MM.1S (cell line): ENCODE measurements at regions not wholly inside any gene's neighbourhood (a gene's known extent, or its start where the extent isn't known, plus 50 kb on each side); places are given as distances from the start of the nearest gene placed in this dataset.

ENCODE experiments used
- DNase-seq: peaks from one replicate; pipeline ENCODE4 v3.0.0-alpha.2; 2015
- H2AFZ ChIP-seq: fragments of 300-600 bp; sonication (generic); 2 replicates; pipeline ENCODE4 v1.6.0; 2016; ENCODE audit warnings: antibody characterized with exemption, low read length
- H3F3A ChIP-seq: fragments of 300-600 bp; sonication (generic); 2 replicates; pipeline ENCODE4 v1.6.1; 2016; ENCODE audit warnings: mild to moderate bottlenecking, antibody characterized with exemption, low read length, moderate library complexity, mixed read lengths; ENCODE audit not compliant: insufficient read depth
- H3K27ac ChIP-seq: fragments of 300-600 bp; sonication (generic); 2 replicates; pipeline ENCODE4 v1.5.1; 2016; ENCODE audit warnings: mild to moderate bottlenecking, low read length
- H3K27me3 ChIP-seq: fragments of 300-600 bp; sonication (generic); replicated peaks from 2 replicates; pipeline ENCODE4 v1.6.0; 2016; ENCODE audit warnings: low read length; ENCODE audit not compliant: insufficient read depth
- H3K36me3 ChIP-seq: fragments of 300-600 bp; sonication (generic); replicated peaks from 2 replicates; pipeline ENCODE4 v1.6.1; 2016; ENCODE audit warnings: mild to moderate bottlenecking, low read length, mixed read lengths; ENCODE audit not compliant: insufficient read depth
- H3K4me1 ChIP-seq: fragments of 300-600 bp; sonication (generic); 2 replicates; pipeline ENCODE4 v1.6.1; 2016; ENCODE audit warnings: low read length, mixed read lengths
- H3K4me2 ChIP-seq: fragments of 300-600 bp; sonication (generic); 2 replicates; pipeline ENCODE4 v1.6.0; 2016; ENCODE audit warnings: low read depth, low read length
- H3K4me3 ChIP-seq: fragments of 300-600 bp; sonication (generic); 2 replicates; pipeline ENCODE4 v1.5.1; 2016; ENCODE audit warnings: low read length, mixed read lengths
- H3K79me2 ChIP-seq: fragments of 300-600 bp; sonication (generic); 2 replicates; pipeline ENCODE4 v1.6.1; 2016; ENCODE audit warnings: mixed run types, low read length, mixed read lengths
- H3K9ac ChIP-seq: fragments of 300-600 bp; sonication (generic); 2 replicates; pipeline ENCODE4 v1.6.1; 2016; ENCODE audit warnings: low read length, mixed read lengths
- H3K9me2 ChIP-seq: fragments of 300-600 bp; sonication (generic); replicated peaks from 2 replicates; pipeline ENCODE4 v1.6.1; 2016; ENCODE audit warnings: mild to moderate bottlenecking, low read length, mixed read lengths; ENCODE audit not compliant: insufficient read depth
- H3K9me3 ChIP-seq: fragments of 300-600 bp; sonication (generic); replicated peaks from 2 replicates; pipeline ENCODE4 v1.6.1; 2016; ENCODE audit warnings: mild to moderate bottlenecking, low read length, mixed read lengths; ENCODE audit not compliant: insufficient read depth
- H4K20me1 ChIP-seq: fragments of 300-600 bp; sonication (generic); 2 replicates; pipeline ENCODE4 v1.6.1; 2016; ENCODE audit warnings: mild to moderate bottlenecking, low read length, moderate library complexity, mixed read lengths; ENCODE audit not compliant: insufficient read depth
- CTCF ChIP-seq: fragments of 300-600 bp; sonication (generic); IDR thresholded peaks from 2 replicates; pipeline ENCODE4 v1.5.1; 2016; ENCODE audit warnings: antibody characterized with exemption, low read length, mixed read lengths
- EZH2 ChIP-seq: fragments of 300-600 bp; sonication (generic); optimal IDR thresholded peaks from 2 replicates; pipeline ENCODE3; 2017; ENCODE audit warnings: low read depth, mild to moderate bottlenecking, antibody characterized with exemption, low read length, mixed read lengths
- EZH2phosphoT487 ChIP-seq: fragments of 300-600 bp; sonication (generic); IDR thresholded peaks from 2 replicates; pipeline ENCODE4 v1.6.1; 2018; ENCODE audit warnings: antibody characterized with exemption, low read length

DNA sequence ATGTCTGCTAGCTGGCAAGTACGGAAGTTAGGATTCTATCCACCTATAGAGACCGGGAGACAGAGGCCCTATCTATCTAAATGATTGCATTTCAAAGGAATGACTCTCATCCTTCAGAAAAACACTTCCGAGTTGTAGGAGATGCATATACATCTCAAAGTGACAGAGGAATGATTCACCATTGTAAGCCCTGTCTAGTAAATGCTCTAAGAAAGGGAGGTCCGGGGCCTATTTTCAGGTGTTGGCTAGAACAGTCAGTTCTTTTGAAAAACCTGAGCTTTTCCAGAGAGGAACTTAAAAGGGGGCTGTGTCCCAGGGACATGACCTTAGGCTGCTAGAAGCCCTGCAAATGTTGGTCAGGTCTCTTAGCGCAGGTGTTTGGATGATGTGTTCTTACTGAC, 262.9 kb upstream of the IL1RAPL1 start:
- no peak overlapping the region for H3K9ac ChIP-seq
- TF ChIP-seq EZH2phosphoT487 (no peak), EZH2 (no peak), CTCF (no peak)
- H2AFZ ChIP-seq, result no peak overlapping the region
- no peaks in the 10 kb centered on the region for H3K9me2 ChIP-seq
- no peaks in the 10 kb centered on the region for H3K79me2 ChIP-seq
- H3K4me1 ChIP-seq, result no peaks in the 10 kb centered on the region
- H3K4me3 ChIP-seq, result no peak overlapping the region
- H3K27ac ChIP-seq, result no peak overlapping the region
- H3K4me2 ChIP-seq, result no peak overlapping the region
- no peaks in the 10 kb centered on the region for H3F3A ChIP-seq
- H3K27me3 ChIP-seq, result no peaks in the 10 kb centered on the region
- no peaks in the 10 kb centered on the region for H3K9me3 ChIP-seq
- no peak for DNase-seq
- H4K20me1 ChIP-seq, result no peaks in the 10 kb centered on the region
- H3K36me3 ChIP-seq, result no peaks in the 10 kb centered on the region

DNA sequence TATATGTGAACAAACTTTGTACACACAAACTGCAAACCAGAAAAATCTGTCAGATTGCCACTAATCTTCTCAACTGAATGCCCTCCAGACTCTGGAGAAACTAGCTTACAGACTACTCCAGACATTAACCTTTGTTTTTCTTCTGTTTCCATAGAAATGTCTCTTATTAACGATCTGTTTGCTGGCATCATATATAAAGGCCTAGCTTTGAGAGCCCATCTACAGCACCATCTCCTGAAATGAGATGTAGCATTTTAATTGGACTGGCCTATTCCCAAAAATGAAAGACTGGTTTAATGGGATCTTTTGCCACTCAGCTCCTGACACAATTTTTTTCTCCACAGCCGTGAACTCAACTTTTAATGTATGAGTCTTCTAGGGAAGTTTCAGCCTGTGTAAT, 266.0 kb upstream of the IL1RAPL1 start:
- H4K20me1 ChIP-seq, result no peaks in the 10 kb centered on the region
- no peaks in the 10 kb centered on the region for H3K9me2 ChIP-seq
- DNase-seq, result no peak
- H3K9me3 ChIP-seq, result no peaks in the 10 kb centered on the region
- no peak overlapping the region for H3K4me2 ChIP-seq
- H3K27me3 ChIP-seq, result no peaks in the 10 kb centered on the region
- H2AFZ ChIP-seq, result no peak overlapping the region
- no peak overlapping the region for H3K4me3 ChIP-seq
- no peaks in the 10 kb centered on the region for H3F3A ChIP-seq
- no peaks in the 10 kb centered on the region for H3K79me2 ChIP-seq
- no peak overlapping the region for H3K9ac ChIP-seq
- H3K4me1 ChIP-seq, result no peaks in the 10 kb centered on the region
- no peak overlapping the region for H3K27ac ChIP-seq
- TF ChIP-seq EZH2, result no peak
- no peak for TF ChIP-seq EZH2phosphoT487
- no peak for TF ChIP-seq CTCF
- H3K36me3 ChIP-seq, result no peaks in the 10 kb centered on the region

DNA sequence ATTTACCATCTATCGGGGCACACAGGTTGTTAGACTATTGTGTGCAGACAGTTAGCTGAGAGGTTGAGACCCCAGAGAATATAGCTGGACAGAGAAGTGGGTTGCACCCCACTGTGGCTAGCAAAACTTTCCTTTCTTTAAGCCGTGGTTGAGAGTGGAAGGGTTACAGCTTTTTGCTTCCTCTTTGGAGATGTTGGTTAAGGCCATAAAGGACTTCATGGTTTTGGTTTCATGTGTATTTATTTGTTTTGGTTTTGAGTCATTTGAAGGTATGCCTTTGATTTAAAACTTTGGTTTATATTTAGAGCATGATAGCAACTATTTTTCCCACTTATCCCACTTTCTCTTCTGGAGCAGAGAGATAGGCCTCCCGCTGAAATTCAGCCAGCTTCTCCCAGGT, 274.3 kb upstream of the IL1RAPL1 start:
- H3K9ac ChIP-seq, result no peak overlapping the region
- no peaks in the 10 kb centered on the region for H3K79me2 ChIP-seq
- no peak overlapping the region for H3K4me3 ChIP-seq
- H3K36me3 ChIP-seq, result no peaks in the 10 kb centered on the region
- no peak overlapping the region for H2AFZ ChIP-seq
- H3K9me2 ChIP-seq, result no peaks in the 10 kb centered on the region
- no peaks in the 10 kb centered on the region for H3K27me3 ChIP-seq
- no peak overlapping the region for H3K4me2 ChIP-seq
- H3K9me3 ChIP-seq, result no peaks in the 10 kb centered on the region
- TF ChIP-seq EZH2phosphoT487 (no peak), CTCF (no peak), EZH2 (no peak)
- no peaks in the 10 kb centered on the region for H3K4me1 ChIP-seq
- H3F3A ChIP-seq, result no peaks in the 10 kb centered on the region
- peak; percentile 26 for DNase-seq
- H3K27ac ChIP-seq, result no peak overlapping the region
- no peaks in the 10 kb centered on the region for H4K20me1 ChIP-seq
